Mesothelial cell of epicardium (in vitro differentiated cells): ENCODE measurements at regions not wholly inside any gene's neighbourhood (a gene's known extent, or its start where the extent isn't known, plus 50 kb on each side); places are given as distances from the start of the nearest gene placed in this dataset.

Source experiments
- DNase-seq, 2 experiments: peaks; one replicate each; pipeline ENCODE4 v3.0.0; 2021; ENCODE audit warnings: low spot score in 2 of 2; ENCODE audit not compliant: unreplicated experiment in 2 of 2
- H3K27ac Mint-ChIP-seq: 2 replicates; pipeline ENCODE4 v1.8.0; 2021; ENCODE audit warnings: mixed read lengths
- H3K27me3 Mint-ChIP-seq: 2 replicates; pipeline ENCODE4 v1.8.0; 2021; ENCODE audit warnings: low read depth, mixed read lengths
- H3K36me3 Mint-ChIP-seq: 2 replicates; pipeline ENCODE4 v1.8.0; 2021; ENCODE audit warnings: mixed read lengths
- H3K4me1 Mint-ChIP-seq: 2 replicates; pipeline ENCODE4 v1.8.0; 2021; ENCODE audit warnings: mixed read lengths
- H3K4me3 Mint-ChIP-seq: 2 replicates; pipeline ENCODE4 v1.8.0; 2021; ENCODE audit warnings: mild to moderate bottlenecking, moderate library complexity, mixed read lengths
- H3K9me3 Mint-ChIP-seq: 2 replicates; pipeline ENCODE4 v1.8.0; 2021; ENCODE audit warnings: mixed read lengths
- TF ChIP-seq, protein P1 (sequence below): fragments of 200-600 bp; sonication (generic); IDR thresholded peaks from one replicate; pipeline ENCODE4 v1.5.0; 2021; ENCODE audit warnings: antibody characterized with exemption; ENCODE audit not compliant: unreplicated experiment

DNA sequence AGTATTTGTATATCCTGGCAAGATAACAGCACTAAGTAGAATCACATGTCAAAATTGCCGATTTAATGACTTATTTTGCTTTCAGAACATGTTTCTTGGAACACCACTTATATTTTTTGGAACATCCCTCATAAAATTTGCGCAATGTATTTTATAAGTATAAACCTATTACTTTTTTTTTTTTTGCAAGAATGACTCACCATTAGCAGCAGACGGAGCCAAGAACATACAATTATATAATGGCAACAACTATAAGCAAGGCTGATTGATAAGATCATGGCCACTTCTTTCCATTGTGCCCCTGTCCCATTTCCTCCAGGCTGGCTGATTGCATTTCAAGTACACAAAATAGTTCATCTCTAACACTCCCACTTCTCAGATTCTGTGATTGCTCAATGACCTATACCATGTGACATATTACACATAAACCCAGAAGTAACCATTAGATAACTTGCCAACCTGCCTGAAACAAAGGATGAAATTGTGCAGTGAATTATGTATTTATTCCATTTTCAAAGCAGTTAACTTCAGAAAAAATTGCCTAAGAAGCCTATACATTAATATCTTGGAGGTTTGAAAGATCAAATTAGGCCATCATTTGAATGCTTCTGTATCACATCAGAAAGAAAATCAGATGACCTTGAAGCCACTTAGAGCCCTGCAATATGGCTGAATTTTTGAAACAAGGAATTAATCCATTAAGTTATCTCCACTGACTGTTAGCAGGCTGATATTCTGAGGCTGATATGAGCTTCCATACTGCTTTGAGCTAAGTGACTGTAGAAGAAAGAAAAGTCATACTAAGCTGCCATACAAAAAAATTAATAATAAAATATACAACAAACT, 77.8 kb upstream of the PRMT6 start:
- no peaks in the 10 kb centered on the region for H3K27me3 Mint-ChIP-seq
- no peaks in the 10 kb centered on the region for H3K4me1 Mint-ChIP-seq
- no peak overlapping the region for H3K27ac Mint-ChIP-seq
- DNase-seq = no peak
- peaks cover 9% of the 10 kb centered on the region for H3K9me3 Mint-ChIP-seq
- TF ChIP-seq, protein P1, sequence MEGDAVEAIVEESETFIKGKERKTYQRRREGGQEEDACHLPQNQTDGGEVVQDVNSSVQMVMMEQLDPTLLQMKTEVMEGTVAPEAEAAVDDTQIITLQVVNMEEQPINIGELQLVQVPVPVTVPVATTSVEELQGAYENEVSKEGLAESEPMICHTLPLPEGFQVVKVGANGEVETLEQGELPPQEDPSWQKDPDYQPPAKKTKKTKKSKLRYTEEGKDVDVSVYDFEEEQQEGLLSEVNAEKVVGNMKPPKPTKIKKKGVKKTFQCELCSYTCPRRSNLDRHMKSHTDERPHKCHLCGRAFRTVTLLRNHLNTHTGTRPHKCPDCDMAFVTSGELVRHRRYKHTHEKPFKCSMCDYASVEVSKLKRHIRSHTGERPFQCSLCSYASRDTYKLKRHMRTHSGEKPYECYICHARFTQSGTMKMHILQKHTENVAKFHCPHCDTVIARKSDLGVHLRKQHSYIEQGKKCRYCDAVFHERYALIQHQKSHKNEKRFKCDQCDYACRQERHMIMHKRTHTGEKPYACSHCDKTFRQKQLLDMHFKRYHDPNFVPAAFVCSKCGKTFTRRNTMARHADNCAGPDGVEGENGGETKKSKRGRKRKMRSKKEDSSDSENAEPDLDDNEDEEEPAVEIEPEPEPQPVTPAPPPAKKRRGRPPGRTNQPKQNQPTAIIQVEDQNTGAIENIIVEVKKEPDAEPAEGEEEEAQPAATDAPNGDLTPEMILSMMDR = no peak
- H3K36me3 Mint-ChIP-seq = no peaks in the 10 kb centered on the region
- H3K4me3 Mint-ChIP-seq = no peak overlapping the region

DNA sequence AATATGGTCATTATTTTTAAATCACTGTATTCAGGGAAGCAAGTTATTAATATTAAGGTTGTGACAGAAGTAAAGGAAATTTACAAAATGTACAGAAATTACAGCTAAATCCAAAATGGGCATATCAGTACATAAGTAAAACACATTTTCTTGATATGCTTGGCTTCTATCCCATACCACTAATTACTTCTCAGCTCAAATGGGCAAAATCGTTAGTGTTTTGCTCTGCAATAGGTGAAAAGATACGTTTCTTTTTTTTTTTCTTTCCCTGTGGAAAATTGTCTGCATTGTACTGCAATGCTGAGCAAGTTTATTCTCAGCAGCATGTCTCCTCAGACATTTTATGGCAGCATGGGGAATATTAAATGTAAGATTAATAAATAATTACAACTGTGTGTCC, 77.1 kb upstream of the PRMT6 start:
- no peaks in the 10 kb centered on the region for H3K36me3 Mint-ChIP-seq
- H3K4me1 Mint-ChIP-seq = no peaks in the 10 kb centered on the region
- no peak overlapping the region for H3K4me3 Mint-ChIP-seq
- peaks cover 9% of the 10 kb centered on the region for H3K9me3 Mint-ChIP-seq
- no peak for DNase-seq
- TF ChIP-seq, protein P1 = no peak
- H3K27ac Mint-ChIP-seq = no peak overlapping the region
- peaks cover 1% of the 10 kb centered on the region for H3K27me3 Mint-ChIP-seq

DNA sequence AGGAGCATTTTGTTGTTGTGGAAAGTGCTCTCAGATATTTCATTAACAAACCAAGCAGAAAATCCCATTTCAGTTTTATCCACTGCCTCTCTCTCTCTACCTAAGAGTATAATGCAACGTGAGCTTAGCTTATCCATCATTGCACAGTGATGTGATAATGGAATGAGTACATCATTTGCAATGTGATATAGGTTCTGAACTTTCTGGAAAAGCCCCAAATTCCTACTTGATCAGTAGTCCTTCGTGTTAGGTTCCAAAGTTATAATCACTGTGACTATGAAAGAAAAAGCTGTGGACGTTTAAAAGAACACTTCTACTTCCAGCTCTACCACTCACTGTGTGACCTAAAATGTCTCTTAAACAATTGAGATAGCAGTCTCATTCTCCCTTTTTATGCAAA, 76.4 kb upstream of the PRMT6 start:
- TF ChIP-seq, protein P1 = no peak
- Mint-ChIP-seq H3K4me1 (no peaks in the 10 kb centered on the region), H3K27ac (no peak overlapping the region), H3K4me3 (no peak overlapping the region), H3K27me3 (peaks cover 1% of the 10 kb centered on the region), H3K9me3 (peaks cover 9% of the 10 kb centered on the region), H3K36me3 (no peaks in the 10 kb centered on the region)
- DNase-seq = no peak

DNA sequence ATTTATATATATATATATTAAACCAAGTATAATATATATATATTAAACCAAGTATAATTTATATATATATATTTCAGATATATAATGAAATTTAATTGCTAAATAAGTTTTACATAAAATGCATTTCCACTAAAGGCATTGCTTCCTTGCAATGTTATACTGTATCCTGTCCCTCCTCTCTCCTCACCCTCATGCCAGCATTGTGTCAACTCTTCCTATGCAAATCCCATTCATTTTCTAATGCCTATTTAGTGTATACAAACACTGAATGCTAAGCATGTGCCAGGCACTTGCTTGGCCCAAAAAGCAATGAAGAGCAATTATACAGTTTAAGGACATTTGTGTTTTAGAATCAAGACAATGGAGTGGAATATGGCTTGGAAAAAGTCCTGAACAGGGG, 71.7 kb upstream of the PRMT6 start:
- Mint-ChIP-seq H3K27ac (no peak overlapping the region), H3K4me1 (no peaks in the 10 kb centered on the region), H3K4me3 (no peak overlapping the region), H3K36me3 (no peaks in the 10 kb centered on the region), H3K9me3 (no peaks in the 10 kb centered on the region), H3K27me3 (peaks cover 6% of the 10 kb centered on the region)
- no peak for DNase-seq
- TF ChIP-seq, protein P1 = no peak

DNA sequence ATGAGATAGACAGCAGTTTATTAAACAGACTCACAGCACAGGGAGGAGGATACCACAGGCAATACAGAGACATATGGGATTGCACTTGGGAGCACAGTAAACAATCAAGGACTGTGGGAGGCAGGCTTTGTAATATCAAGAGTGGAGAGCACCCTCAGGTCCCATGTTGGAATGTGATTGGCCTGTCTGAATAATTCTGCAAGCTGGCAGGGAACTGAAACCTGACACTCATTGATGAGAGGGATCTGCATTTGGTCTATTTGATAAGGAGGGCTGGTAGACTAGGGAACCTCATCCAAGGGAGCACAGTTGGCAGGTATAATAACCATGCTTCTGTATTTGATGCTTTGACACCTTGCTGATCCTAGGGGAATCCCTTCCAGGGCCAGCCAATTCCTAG, 69.9 kb upstream of the PRMT6 start:
- H3K9me3 Mint-ChIP-seq = no peaks in the 10 kb centered on the region
- no peak for DNase-seq

More for the DNA sequence above, 69.9 kb upstream of the PRMT6 start:
- Mint-ChIP-seq H3K4me1 (no peaks in the 10 kb centered on the region), H3K36me3 (no peaks in the 10 kb centered on the region), H3K27me3 (peaks cover 9% of the 10 kb centered on the region), H3K4me3 (no peak overlapping the region), H3K27ac (no peak overlapping the region)
- TF ChIP-seq, protein P1 = no peak
